ENCODE measurements at regions not wholly inside any gene's neighbourhood (a gene's known extent, or its start where the extent isn't known, plus 50 kb on each side); places are given as distances from the start of the nearest gene placed in this dataset.

GRCh38 chrX:39843318-39843717, 254.4 kb downstream of the BCOR start:
- intact Hi-C loops (cut with DNase I), result no loop called here
- Histone ChIP-seq H3K27me3 (peaks cover 0 to 2% (median 0%) of the 10 kb centered on the region in 3 donors), H3K4me3 (no peak overlapping the region), H3K27ac (no peak overlapping the region), H3K36me3 (no peaks in the 10 kb centered on the region), H3K4me1 (no peaks in the 10 kb centered on the region), H3K9me3 (no peaks in the 10 kb centered on the region)
- no peak for TF ChIP-seq CTCF (IDR thresholded peaks at IDR 0.05)
- no peak for TF ChIP-seq EP300 (IDR thresholded peaks at IDR 0.05)
- no peak for TF ChIP-seq POLR2A (IDR thresholded peaks at IDR 0.05)
- TF ChIP-seq POLR2AphosphoS5 (IDR thresholded peaks at IDR 0.05), result no peak
- 90 to 93% methylated on average over 4 of the region's 4 CpGs for WGBS, 2 donors
- no peak for DNase-seq

DNA sequence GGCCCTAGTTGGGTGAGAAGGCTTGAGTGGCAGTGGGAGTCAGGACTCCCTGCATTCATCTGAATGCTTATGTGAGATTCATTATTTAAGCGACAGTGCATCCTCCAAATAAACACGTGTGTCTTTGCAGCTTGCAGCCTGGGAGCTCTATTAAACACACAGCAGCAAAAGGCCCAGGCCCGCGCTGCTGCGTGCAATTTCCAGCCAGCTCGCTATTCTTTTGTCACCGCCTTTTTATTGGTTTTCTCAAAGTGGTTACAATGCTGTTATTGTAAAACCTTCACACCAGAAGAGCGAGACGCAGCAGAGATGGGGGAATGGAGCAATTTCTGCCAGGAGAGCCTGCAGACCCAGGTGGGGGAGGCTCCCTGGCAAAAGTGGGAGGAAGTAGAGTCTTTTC, 252.5 kb downstream of the BCOR start:
- Histone ChIP-seq H3K4me3 (no peak overlapping the region), H3K4me1 (no peaks in the 10 kb centered on the region), H3K36me3 (no peaks in the 10 kb centered on the region), H3K27ac (no peak overlapping the region), H3K27me3 (peaks cover 0 to 2% (median 0%) of the 10 kb centered on the region in 3 donors), H3K9me3 (no peaks in the 10 kb centered on the region)
- intact Hi-C loops (cut with DNase I), result no loop called here
- WGBS, 2 donors, result 20 to 64% methylated on average over 9 of the region's 9 CpGs
- no peak for DNase-seq
- no peak for TF ChIP-seq CTCF (IDR thresholded peaks at IDR 0.05)
- TF ChIP-seq POLR2A (IDR thresholded peaks at IDR 0.05), result no peak
- no peak for TF ChIP-seq POLR2AphosphoS5 (IDR thresholded peaks at IDR 0.05)
- TF ChIP-seq EP300 (IDR thresholded peaks at IDR 0.05), result no peak

GRCh38 chrX:39846460-39846859, 251.3 kb downstream of the BCOR start:
- DNase-seq, result no peak
- 91 to 96% methylated on average over 4 of the region's 4 CpGs for WGBS, 2 donors

GRCh38 chrX:39848243-39848642, 249.5 kb downstream of the BCOR start:
- Histone ChIP-seq H3K27ac (no peak overlapping the region), H3K4me3 (no peak overlapping the region), H3K36me3 (no peaks in the 10 kb centered on the region), H3K9me3 (no peaks in the 10 kb centered on the region), H3K27me3 (peaks cover 0 to 2% (median 0%) of the 10 kb centered on the region in 3 donors), H3K4me1 (no peaks in the 10 kb centered on the region)
- no peak for DNase-seq
- intact Hi-C loops (cut with DNase I), result no loop called here
- TF ChIP-seq POLR2A (IDR thresholded peaks at IDR 0.05) (no peak), POLR2AphosphoS5 (IDR thresholded peaks at IDR 0.05) (no peak), CTCF (IDR thresholded peaks at IDR 0.05) (no peak), EP300 (IDR thresholded peaks at IDR 0.05) (no peak)
- WGBS, 2 donors, result 16 to 67% methylated on average over 5 of the region's 5 CpGs

More at GRCh38 chrX:39846460-39846859, 251.3 kb downstream of the BCOR start:
- no peak overlapping the region for H3K4me3 ChIP-seq
- H3K27me3 ChIP-seq, result peaks cover 0 to 2% (median 0%) of the 10 kb centered on the region in 3 donors
- H3K9me3 ChIP-seq, result no peaks in the 10 kb centered on the region
- H3K27ac ChIP-seq, result no peak overlapping the region
- H3K36me3 ChIP-seq, result no peaks in the 10 kb centered on the region
- TF ChIP-seq POLR2A (IDR thresholded peaks at IDR 0.05) (no peak), EP300 (IDR thresholded peaks at IDR 0.05) (no peak), CTCF (IDR thresholded peaks at IDR 0.05) (no peak), POLR2AphosphoS5 (IDR thresholded peaks at IDR 0.05) (no peak)
- intact Hi-C loops (cut with DNase I), result no loop called here
- H3K4me1 ChIP-seq, result no peaks in the 10 kb centered on the region

- intact Hi-C loops (cut with DNase I), result no loop called here
- WGBS, 2 donors, result 83% methylated on average over 7 of the region's 7 CpGs
- TF ChIP-seq POLR2A (IDR thresholded peaks at IDR 0.05), result no peak
- TF ChIP-seq CTCF (IDR thresholded peaks at IDR 0.05), result no peak
- no peak for TF ChIP-seq POLR2AphosphoS5 (IDR thresholded peaks at IDR 0.05)
- no peak for TF ChIP-seq EP300 (IDR thresholded peaks at IDR 0.05)
- Histone ChIP-seq H3K9me3 (no peaks in the 10 kb centered on the region), H3K4me1 (no peaks in the 10 kb centered on the region), H3K27me3 (no peaks in the 10 kb centered on the region), H3K36me3 (no peaks in the 10 kb centered on the region), H3K27ac (no peak overlapping the region), H3K4me3 (no peak overlapping the region)
- no peak for DNase-seq
These were observed 248.9 kb downstream of the BCOR start for GRCh38 chrX:39848900-39849299.
